K562 (cell line): ENCODE measurements at regions not wholly inside any gene's neighbourhood (a gene's known extent, or its start where the extent isn't known, plus 50 kb on each side); places are given as distances from the start of the nearest gene placed in this dataset.

Source experiments
- ATAC-seq: fragments of 200-7000 bp; cut with Tn5 transposase; 3 replicates; pipeline ENCODE4 v1.9.1; 2020; ENCODE audit warnings: moderate library complexity
- BruUV-seq: library from RNA; stranded (reverse); fragments of 400-500 nt; replicated peaks from 2 replicates; lab custom pipeline; 2021; lab: Mats Ljungman, UMichigan
- CTCF ChIA-PET: fragments of 300-600 bp; formaldehyde crosslinking; extraction: SDS; loops from one replicate; lab custom pipeline; 2021; ENCODE audit warnings: low intra/inter-chr PET ratio; lab: Yijun Ruan, JAX
- POLR2A ChIA-PET: fragments of 300-600, 350-650 bp; sonication (Branson Sonifier 250); formaldehyde crosslinking; extraction: SDS; loops from one replicate; lab custom pipeline; 2021; ENCODE audit warnings: antibody characterized with exemption, inconsistent platforms; lab: Yijun Ruan, JAX
- DNase-seq, 4 experiments: peaks; one replicate each; pipeline versions ENCODE4 v3.0.0 to v3.0.0-alpha.2; 2011 to 2018; ENCODE audit warnings: low spot score in 3 of 4, mixed read lengths in 3 of 4; ENCODE audit errors: extremely low read depth in 1 of 4
- FAIRE-seq: peaks from 2 replicates; lab custom pipeline; 2011; peaks lifted over from hg19 to GRCh38; lab: Jason Lieb, UNC
- H2AFZ ChIP-seq: 2 replicates; pipeline ENCODE4 v1.6.0; 2011; ENCODE audit warnings: low read depth, low read length, control low read depth, inconsistent platforms
- H3K27ac ChIP-seq: fragments of 200-600 bp; 3 replicates; pipeline ENCODE4 v1.8.0; 2011; ENCODE audit warnings: low read depth, mild to moderate bottlenecking, control low read depth, inconsistent platforms, low read length, moderate library complexity, mixed read lengths; ENCODE audit errors: extremely low read depth
- H3K27me3 ChIP-seq, 2 experiments: fragments of 300-600 bp in 1 of 2; 2 replicates in 1 of 2; 3 replicates in 1 of 2; pipeline versions ENCODE4 v1.6.0 to v1.8.0; 2011; ENCODE audit warnings: inconsistent platforms in 2 of 2, low read length in 2 of 2, mild to moderate bottlenecking in 1 of 2, mixed read lengths in 1 of 2, moderate library complexity in 1 of 2; ENCODE audit not compliant: control insufficient read depth in 2 of 2, insufficient read depth in 2 of 2
- H3K36me3 ChIP-seq: fragments of 300-600 bp; 3 replicates; pipeline ENCODE4 v1.8.0; 2011; ENCODE audit warnings: mild to moderate bottlenecking, low read length, inconsistent platforms; ENCODE audit not compliant: control insufficient read depth, insufficient read depth
- H3K4me1 ChIP-seq, 2 experiments: fragments of 200-600 bp in 1 of 2; replicated peaks in 1 of 2; 2 replicates in 1 of 2; 3 replicates in 1 of 2; pipeline versions ENCODE4 v1.5.1 to v1.8.0; 2011; ENCODE audit warnings: inconsistent platforms in 2 of 2, low read length in 2 of 2, mild to moderate bottlenecking in 1 of 2, mixed read lengths in 1 of 2, moderate library complexity in 1 of 2; ENCODE audit not compliant: control insufficient read depth in 2 of 2, insufficient read depth in 2 of 2
- H3K4me2 ChIP-seq: 2 replicates; pipeline ENCODE4 v1.6.1; 2011; ENCODE audit warnings: low read length, control low read depth, inconsistent platforms, mixed read lengths; ENCODE audit not compliant: insufficient read depth
- H3K4me3 ChIP-seq: fragments of 200-600 bp; sonication (generic), shearing (Covaris generic); 2 replicates; pipeline ENCODE4 v1.5.1; 2016; ENCODE audit warnings: control low read depth, inconsistent platforms
- H3K79me2 ChIP-seq: fragments of 200-600 bp; 3 replicates; pipeline ENCODE4 v1.8.0; 2011; ENCODE audit warnings: low read length, inconsistent platforms; ENCODE audit not compliant: control insufficient read depth, insufficient read depth
- H3K9ac ChIP-seq, 2 experiments: 2 replicates each; pipeline versions ENCODE4 v1.6.0 to v1.6.1; 2011; ENCODE audit warnings: low read depth in 2 of 2, low read length in 2 of 2, control low read depth in 1 of 2, inconsistent platforms in 1 of 2, mild to moderate bottlenecking in 1 of 2, mixed read lengths in 1 of 2; ENCODE audit not compliant: insufficient read depth in 1 of 2
- H3K9me1 ChIP-seq: one replicate; pipeline ENCODE4 v1.6.0; 2011; ENCODE audit warnings: inconsistent platforms, mild to moderate bottlenecking, low read length, moderate library complexity; ENCODE audit not compliant: control insufficient read depth, insufficient read depth
- H3K9me3 ChIP-seq: replicated peaks from 2 replicates; pipeline ENCODE4 v1.5.1; 2011; ENCODE audit warnings: low read depth, low read length, inconsistent platforms; ENCODE audit not compliant: control insufficient read depth, insufficient read depth
- H4K20me1 ChIP-seq: replicated peaks from 2 replicates; pipeline ENCODE4 v1.6.1; 2011; ENCODE audit warnings: low read length, inconsistent platforms, mixed read lengths; ENCODE audit not compliant: control insufficient read depth, insufficient read depth
- BMI1 ChIP-seq: fragments of 150-350 bp; IDR thresholded peaks from 2 replicates; pipeline ENCODE4 v1.6.1; 2014; ENCODE audit warnings: low read length
- ELK1 ChIP-seq: sonication (generic); formaldehyde crosslinking; IDR thresholded peaks from 2 replicates; pipeline ENCODE4 v1.8.1; 2022; ENCODE audit warnings: missing genetic modification reagents
- GATA2 ChIP-seq: sonication (generic); formaldehyde crosslinking; IDR thresholded peaks from 2 replicates; pipeline ENCODE4 v1.4.0; 2020; ENCODE audit warnings: mild to moderate bottlenecking, missing genetic modification reagents
- HMGXB4 ChIP-seq: sonication (generic); formaldehyde crosslinking; IDR thresholded peaks from 2 replicates; pipeline ENCODE4 v1.8.1; 2023; ENCODE audit warnings: mild to moderate bottlenecking, missing genetic modification reagents
- POLR2H ChIP-seq: IDR thresholded peaks from 2 replicates; pipeline ENCODE4 v1.6.1; 2016; ENCODE audit warnings: missing genetic modification characterization, low read depth, mild to moderate bottlenecking, control low read depth, missing compliant biosample characterization, moderate library complexity
- SP2 ChIP-seq: IDR thresholded peaks from 2 replicates; pipeline ENCODE4 v1.6.1; 2011; ENCODE audit warnings: mild to moderate bottlenecking, low read depth, low read length, moderate library complexity; ENCODE audit not compliant: poor library complexity, severe bottlenecking; ENCODE audit errors: extremely low read depth
- TAL1 ChIP-seq: fragments of 450-650 bp; IDR thresholded peaks from 2 replicates; pipeline ENCODE4 v1.6.1; 2016; ENCODE audit warnings: mild to moderate bottlenecking
- THAP7 ChIP-seq: fragments of 250-450 bp; sonication (Bioruptor Pico); IDR thresholded peaks from 2 replicates; pipeline ENCODE4 v1.5.0; 2021
- TSC22D4 ChIP-seq: fragments of 450-650 bp; IDR thresholded peaks from 2 replicates; pipeline ENCODE4 v1.6.1; 2016; ENCODE audit warnings: missing genetic modification characterization, missing biosample characterization, control low read depth
- ZBTB2 ChIP-seq: fragments of 450-650 bp; IDR thresholded peaks from 2 replicates; pipeline ENCODE4 v1.6.1; 2016; ENCODE audit warnings: antibody characterized with exemption
- WGBS: fragments of 100-300 bp; shearing (Covaris generic); methylation state at CpG from one replicate; pipeline ENCODE4 v1.1.6; 2016; ENCODE audit warnings: low coverage, mixed read lengths; ENCODE audit not compliant: insufficient coverage; ENCODE audit errors: missing lambda C conversion rate; 5-methylcytosine and 5-hydroxymethylcytosine counted together
- in situ Hi-C: fragments of 300-500 bp; cut with MboI; formaldehyde crosslinking; loops from 4 replicates; pipeline ENCODE4 v1.15.0; 2018; ENCODE audit warnings: inconsistent platforms, mixed read lengths
- intact Hi-C: fragments of 100-400 bp; cut with micrococcal nuclease; formaldehyde crosslinking; loops from 2 replicates; pipeline ENCODE4 v1.14.2; 2022

- Histone ChIP-seq H3K27me3 (peaks cover 22 to 70% of the 10 kb centered on the region in 2 experiments; a peak in 4 of 5 replicates), H3K4me2 (no peak overlapping the region), H3K9me3 (no peaks in the 10 kb centered on the region; the same call in 1 of the 2 replicates), H3K36me3 (no peaks in the 10 kb centered on the region), H3K27ac (no peak overlapping the region), H3K4me1 (peaks cover 0 to 5% of the 10 kb centered on the region in 2 experiments; a peak in 2 of 5 replicates), H2AFZ (no peak overlapping the region), H3K4me3 (no peak overlapping the region), H3K79me2 (no peaks in the 10 kb centered on the region), H4K20me1 (no peaks in the 10 kb centered on the region), H3K9me1 (no peaks in the 10 kb centered on the region), H3K9ac (no peak overlapping the region)
- CTCF ChIA-PET, result no interaction called here
- FAIRE-seq, result no peak
- intact Hi-C loops, result no loop called here
- no peak for ATAC-seq
- no TSS peak for BruUV-seq
- TF ChIP-seq POLR2H (tag) (no peak), TAL1 (no peak), THAP7 (CRISPR knock-in tag) (no peak)
- under 1% methylated on average over 15 of the region's 24 CpGs for WGBS
- in situ Hi-C loops, result no loop called here
- POLR2A ChIA-PET, result interaction anchor here (2.5 kb wide), 1 partner anchor 11 kb away, joined by 6 read pairs; no protein-coding TSS in a partner anchor
- DNase-seq, result no peak
Observed at GRCh38 chr22:49687786-49688515, 139.7 kb downstream of the BRD1 start.

GRCh38 chr22:49687333-49687732, 140.3 kb downstream of the BRD1 start:
- H4K20me1 ChIP-seq, result no peaks in the 10 kb centered on the region
- no peak overlapping the region for H3K4me3 ChIP-seq
- intact Hi-C loops (no loop called here), in situ Hi-C loops (no loop called here)
- FAIRE-seq (no peak), DNase-seq (no peak), ATAC-seq (no peak)
- WGBS, result 0% methylated on average over 1 of the region's 3 CpGs
- H3K79me2 ChIP-seq, result no peaks in the 10 kb centered on the region
- no peak overlapping the region for H2AFZ ChIP-seq
- H3K27me3 ChIP-seq, result peaks cover 22 to 63% of the 10 kb centered on the region in 2 experiments; a peak in 4 of 5 replicates
- POLR2A ChIA-PET, result no interaction called here
- H3K9me1 ChIP-seq, result no peaks in the 10 kb centered on the region
- H3K4me1 ChIP-seq, result no peaks in the 10 kb centered on the region; a peak in 2 of 5 replicates
- H3K9me3 ChIP-seq, result no peaks in the 10 kb centered on the region; the same call in 1 of the 2 replicates
- H3K4me2 ChIP-seq, result no peak overlapping the region
- no peak overlapping the region for H3K9ac ChIP-seq
- no TSS peak for BruUV-seq
- CTCF ChIA-PET, result no interaction called here
- no peak overlapping the region for H3K27ac ChIP-seq
- H3K36me3 ChIP-seq, result no peaks in the 10 kb centered on the region
- TF ChIP-seq ELK1 (CRISPR knock-in tag) (no peak), ZBTB2 (no peak), SP2 (no peak), HMGXB4 (no peak), BMI1 (no peak), GATA2 (CRISPR knock-in tag) (no peak), TSC22D4 (tag) (no peak)
